ENCODE measurements at regions not wholly inside any gene's neighbourhood (a gene's known extent, or its start where the extent isn't known, plus 50 kb on each side); places are given as distances from the start of the nearest gene placed in this dataset.

- Histone ChIP-seq H3K36me3 (no peaks in the 10 kb centered on the region), H3K9me3 (no peaks in the 10 kb centered on the region), H3K4me3 (no peak overlapping the region), H3K27ac (no peak overlapping the region), H3K4me1 (peaks cover 0 to under 1% (median 0%) of the 10 kb centered on the region in 3 donors), H3K27me3 (no peaks in the 10 kb centered on the region)
- TF ChIP-seq POLR2AphosphoS5 (IDR thresholded peaks at IDR 0.05) (no peak), EP300 (IDR thresholded peaks at IDR 0.05) (no peak), POLR2A (IDR thresholded peaks at IDR 0.05) (no peak)
- TF ChIP-seq, protein P1, sequence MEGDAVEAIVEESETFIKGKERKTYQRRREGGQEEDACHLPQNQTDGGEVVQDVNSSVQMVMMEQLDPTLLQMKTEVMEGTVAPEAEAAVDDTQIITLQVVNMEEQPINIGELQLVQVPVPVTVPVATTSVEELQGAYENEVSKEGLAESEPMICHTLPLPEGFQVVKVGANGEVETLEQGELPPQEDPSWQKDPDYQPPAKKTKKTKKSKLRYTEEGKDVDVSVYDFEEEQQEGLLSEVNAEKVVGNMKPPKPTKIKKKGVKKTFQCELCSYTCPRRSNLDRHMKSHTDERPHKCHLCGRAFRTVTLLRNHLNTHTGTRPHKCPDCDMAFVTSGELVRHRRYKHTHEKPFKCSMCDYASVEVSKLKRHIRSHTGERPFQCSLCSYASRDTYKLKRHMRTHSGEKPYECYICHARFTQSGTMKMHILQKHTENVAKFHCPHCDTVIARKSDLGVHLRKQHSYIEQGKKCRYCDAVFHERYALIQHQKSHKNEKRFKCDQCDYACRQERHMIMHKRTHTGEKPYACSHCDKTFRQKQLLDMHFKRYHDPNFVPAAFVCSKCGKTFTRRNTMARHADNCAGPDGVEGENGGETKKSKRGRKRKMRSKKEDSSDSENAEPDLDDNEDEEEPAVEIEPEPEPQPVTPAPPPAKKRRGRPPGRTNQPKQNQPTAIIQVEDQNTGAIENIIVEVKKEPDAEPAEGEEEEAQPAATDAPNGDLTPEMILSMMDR (IDR thresholded peaks at IDR 0.05): no peak
- no peak for ATAC-seq
- 72 to 75% methylated on average over 2 to 3 of the region's 3 CpGs for WGBS, 2 donors (ENCODE audit: low coverage in 1 of 2)
Measured at GRCh38 chr6:4653141-4653540, 123.1 kb upstream of the CDYL start.

DNA sequence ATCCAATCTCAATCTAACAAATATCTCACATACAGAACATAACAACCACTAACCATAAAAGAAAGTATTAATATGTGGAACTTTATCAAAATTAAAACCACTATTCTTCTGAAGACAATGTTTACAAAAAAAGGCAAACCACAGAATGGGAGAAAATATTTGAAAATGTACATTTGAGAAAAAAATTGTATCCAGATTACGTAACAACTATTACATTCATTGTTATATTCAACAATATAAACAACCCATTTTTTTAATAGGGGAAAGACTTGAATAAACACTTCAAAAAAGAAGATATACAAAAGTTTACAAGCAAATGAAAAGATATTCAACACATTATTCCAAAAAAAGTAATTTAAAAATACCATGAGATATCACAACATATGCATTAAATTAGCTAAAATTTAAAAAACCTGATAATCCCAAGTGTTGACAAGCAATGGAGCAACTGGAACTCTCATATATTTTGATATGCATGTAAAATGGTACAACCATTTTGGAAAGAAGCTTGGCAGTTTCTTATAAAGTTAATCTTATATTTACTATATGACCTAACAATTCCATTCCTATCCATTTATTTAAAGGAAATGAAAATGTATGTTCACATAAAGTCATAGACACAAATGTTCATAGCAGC lies 124.3 kb upstream of the CDYL start:
- WGBS, 2 donors (ENCODE audit: low coverage in 1 of 2): 96 to 100% methylated on average over 1 of the region's 1 CpG
- Histone ChIP-seq H3K27ac (no peak overlapping the region), H3K4me1 (peaks cover 0 to 13% (median 0%) of the 10 kb centered on the region in 3 donors), H3K27me3 (no peaks in the 10 kb centered on the region), H3K9me3 (no peaks in the 10 kb centered on the region), H3K4me3 (no peak overlapping the region), H3K36me3 (no peaks in the 10 kb centered on the region)
- no peak for TF ChIP-seq POLR2A (IDR thresholded peaks at IDR 0.05)
- TF ChIP-seq POLR2AphosphoS5 (IDR thresholded peaks at IDR 0.05): no peak
- TF ChIP-seq, protein P1 (IDR thresholded peaks at IDR 0.05): no peak
- no peak for TF ChIP-seq EP300 (IDR thresholded peaks at IDR 0.05)
- no peak for ATAC-seq

DNA sequence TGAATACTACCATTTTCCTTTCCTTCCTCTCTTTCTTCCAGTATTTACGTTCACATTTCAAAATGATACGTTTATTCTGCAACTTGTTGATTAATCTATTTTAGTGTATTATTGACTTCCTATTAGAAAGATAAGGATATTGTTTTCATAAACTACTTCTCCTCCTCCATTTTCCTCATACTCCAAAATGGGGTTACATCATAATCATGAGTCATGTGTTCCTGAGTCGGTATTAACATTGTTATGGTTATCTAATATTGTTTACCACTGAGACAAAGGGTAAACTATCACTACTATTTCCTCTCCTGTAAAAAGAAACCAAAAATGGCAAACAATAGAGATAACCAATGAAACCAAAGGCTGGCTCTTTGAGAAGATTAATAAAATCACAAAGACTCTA lies 126.5 kb upstream of the CDYL start:
- no peaks in the 10 kb centered on the region for H3K27me3 ChIP-seq
- H3K4me3 ChIP-seq: no peak overlapping the region
- TF ChIP-seq POLR2A (IDR thresholded peaks at IDR 0.05) (no peak), EP300 (IDR thresholded peaks at IDR 0.05) (no peak), POLR2AphosphoS5 (IDR thresholded peaks at IDR 0.05) (no peak)
- TF ChIP-seq, protein P1 (IDR thresholded peaks at IDR 0.05): no peak
- no peak for ATAC-seq
- no peaks in the 10 kb centered on the region for H3K36me3 ChIP-seq
- peaks cover 0 to 14% (median 0%) of the 10 kb centered on the region in 3 donors for H3K4me1 ChIP-seq
- H3K27ac ChIP-seq: no peak overlapping the region
- WGBS, 2 donors (ENCODE audit: low coverage in 1 of 2): 53 to 55% methylated on average over 3 of the region's 3 CpGs
- H3K9me3 ChIP-seq: no peaks in the 10 kb centered on the region

GRCh38 chr6:4647414-4648365 lies 128.5 kb upstream of the CDYL start:
- peak; percentile 96 for ATAC-seq
- WGBS, 2 donors (ENCODE audit: low coverage in 1 of 2): 38 to 45% methylated on average over 7 to 10 of the region's 22 CpGs
- Histone ChIP-seq H3K36me3 (no peaks in the 10 kb centered on the region), H3K4me3 (peak overlapping the region; percentile 34 to 44), H3K9me3 (no peaks in the 10 kb centered on the region), H3K27ac (peak overlapping the region; percentile 30 to 80 (median 63)), H3K4me1 (peaks cover 0 to 14% (median 0%) of the 10 kb centered on the region in 3 donors), H3K27me3 (no peaks in the 10 kb centered on the region)
- TF ChIP-seq EP300 (IDR thresholded peaks at IDR 0.05): no peak
- peak in 1 of 2 donors; percentile 31 for TF ChIP-seq POLR2A (IDR thresholded peaks at IDR 0.05)
- peak; percentile 76 for TF ChIP-seq POLR2AphosphoS5 (IDR thresholded peaks at IDR 0.05)
- TF ChIP-seq, protein P1 (IDR thresholded peaks at IDR 0.05): peak in 1 of 4 experiments; percentile 17

Measured in gastroesophageal sphincter (tissue), 4 donors.